Coronary artery (tissue), 2 donors: ENCODE measurements at regions not wholly inside any gene's neighbourhood (a gene's known extent, or its start where the extent isn't known, plus 50 kb on each side); places are given as distances from the start of the nearest gene placed in this dataset.

Experiments
- DNase-seq: peaks from one replicate; pipeline ENCODE4 v3.0.0-alpha.2; 2017; ENCODE audit warnings: low spot score
- H3K27ac ChIP-seq, 2 donors: fragments of 200-600 bp; sonication (generic); one replicate each; pipeline ENCODE4 v1.5.1; 2016 to 2019
- H3K4me3 ChIP-seq: fragments of 200-600 bp; sonication (generic); 2 replicates; pipeline ENCODE4 v1.5.1; 2016; ENCODE audit warnings: mild to moderate bottlenecking, moderate library complexity
- TF ChIP-seq, protein P1 (sequence below): fragments of 200-600 bp; sonication (generic); IDR thresholded peaks from one replicate; pipeline ENCODE4 v1.5.1; 2019; ENCODE audit warnings: antibody characterized with exemption

DNA sequence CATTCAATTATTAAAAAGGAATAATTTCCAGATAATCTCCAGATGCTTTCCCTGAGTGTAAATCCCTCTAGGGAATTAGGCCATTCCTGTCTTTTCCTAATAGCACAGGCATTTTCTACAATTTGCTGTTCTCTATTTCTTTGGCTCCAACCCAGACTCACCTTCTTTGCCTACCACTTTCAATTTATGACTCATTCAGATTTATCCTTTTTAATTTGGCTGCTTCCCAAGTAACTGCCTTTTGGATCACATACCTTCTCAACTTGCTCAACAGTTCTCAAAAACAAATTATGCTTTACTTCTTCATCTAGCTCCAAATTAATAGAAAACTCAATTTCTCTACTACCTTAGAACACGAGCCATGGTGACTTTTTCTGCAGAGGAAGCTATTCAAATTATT is 1166.3 kb upstream of the PCDH7 start:
- TF ChIP-seq, protein P1, sequence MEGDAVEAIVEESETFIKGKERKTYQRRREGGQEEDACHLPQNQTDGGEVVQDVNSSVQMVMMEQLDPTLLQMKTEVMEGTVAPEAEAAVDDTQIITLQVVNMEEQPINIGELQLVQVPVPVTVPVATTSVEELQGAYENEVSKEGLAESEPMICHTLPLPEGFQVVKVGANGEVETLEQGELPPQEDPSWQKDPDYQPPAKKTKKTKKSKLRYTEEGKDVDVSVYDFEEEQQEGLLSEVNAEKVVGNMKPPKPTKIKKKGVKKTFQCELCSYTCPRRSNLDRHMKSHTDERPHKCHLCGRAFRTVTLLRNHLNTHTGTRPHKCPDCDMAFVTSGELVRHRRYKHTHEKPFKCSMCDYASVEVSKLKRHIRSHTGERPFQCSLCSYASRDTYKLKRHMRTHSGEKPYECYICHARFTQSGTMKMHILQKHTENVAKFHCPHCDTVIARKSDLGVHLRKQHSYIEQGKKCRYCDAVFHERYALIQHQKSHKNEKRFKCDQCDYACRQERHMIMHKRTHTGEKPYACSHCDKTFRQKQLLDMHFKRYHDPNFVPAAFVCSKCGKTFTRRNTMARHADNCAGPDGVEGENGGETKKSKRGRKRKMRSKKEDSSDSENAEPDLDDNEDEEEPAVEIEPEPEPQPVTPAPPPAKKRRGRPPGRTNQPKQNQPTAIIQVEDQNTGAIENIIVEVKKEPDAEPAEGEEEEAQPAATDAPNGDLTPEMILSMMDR: no peak
- H3K4me3 ChIP-seq: no peak overlapping the region
- DNase-seq: no peak
- H3K27ac ChIP-seq: no peak overlapping the region

DNA sequence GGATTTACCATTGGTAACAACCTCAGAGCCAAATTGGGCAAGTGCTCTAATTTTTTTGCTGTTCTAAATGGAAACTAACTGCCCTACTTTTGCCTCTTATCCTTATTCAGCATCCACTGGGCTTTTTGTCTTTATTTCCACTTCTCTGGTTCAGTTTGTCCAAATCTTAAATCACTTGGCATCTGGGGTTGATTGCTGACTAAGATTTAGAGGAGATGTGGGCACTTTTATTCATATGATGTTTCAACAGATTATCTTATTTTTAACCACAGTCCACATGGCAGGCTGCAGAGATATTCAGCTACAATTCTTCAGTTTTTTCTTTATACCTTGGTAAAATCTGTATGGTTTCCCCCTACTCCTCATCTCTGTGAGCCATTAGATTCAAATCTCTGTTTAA is 1161.4 kb upstream of the PCDH7 start:
- no peak for DNase-seq
- no peak overlapping the region for H3K27ac ChIP-seq
- H3K4me3 ChIP-seq: no peak overlapping the region
- TF ChIP-seq, protein P1: no peak

DNA sequence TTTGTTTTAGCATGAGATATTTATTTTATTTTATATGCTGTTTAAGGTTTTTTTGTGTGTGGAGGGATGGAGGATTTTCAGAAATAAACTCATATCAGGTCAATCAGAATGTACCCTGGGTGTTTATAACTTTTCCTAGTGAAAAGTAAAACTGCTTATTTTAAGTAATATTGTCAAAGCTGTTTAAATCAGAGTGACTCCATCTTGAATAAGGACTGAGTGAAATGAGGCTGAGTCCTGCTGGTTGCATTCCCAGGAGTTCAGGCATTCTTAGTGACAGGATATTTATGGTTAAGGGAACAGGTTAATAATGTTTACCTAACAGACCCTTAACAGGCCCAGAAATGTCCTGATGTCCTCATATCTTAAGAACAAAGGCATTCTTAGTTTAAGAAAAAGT is 1160.9 kb upstream of the PCDH7 start:
- no peak overlapping the region for H3K27ac ChIP-seq
- no peak overlapping the region for H3K4me3 ChIP-seq
- TF ChIP-seq, protein P1: no peak
- no peak for DNase-seq

DNA sequence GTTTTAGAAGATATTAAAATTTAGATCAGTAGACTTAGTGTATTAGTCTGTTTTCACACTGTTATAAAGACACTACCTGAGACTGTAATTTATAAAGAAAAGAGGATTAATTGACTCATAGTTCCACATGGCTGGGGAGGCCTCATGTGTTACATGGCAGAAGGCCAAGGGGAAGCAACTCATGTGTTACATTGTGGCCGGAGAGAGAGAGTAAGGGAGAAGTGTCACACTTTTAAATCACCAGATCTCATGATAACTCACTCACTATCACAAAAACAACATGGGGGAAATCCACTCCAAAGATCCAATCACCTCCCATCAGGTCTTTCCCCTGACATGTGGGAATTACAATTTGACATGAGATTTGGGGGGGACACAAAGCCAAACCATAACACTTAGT is 1159.7 kb upstream of the PCDH7 start:
- H3K27ac ChIP-seq: no peak overlapping the region
- H3K4me3 ChIP-seq: no peak overlapping the region
- no peak for DNase-seq
- TF ChIP-seq, protein P1: no peak

DNA sequence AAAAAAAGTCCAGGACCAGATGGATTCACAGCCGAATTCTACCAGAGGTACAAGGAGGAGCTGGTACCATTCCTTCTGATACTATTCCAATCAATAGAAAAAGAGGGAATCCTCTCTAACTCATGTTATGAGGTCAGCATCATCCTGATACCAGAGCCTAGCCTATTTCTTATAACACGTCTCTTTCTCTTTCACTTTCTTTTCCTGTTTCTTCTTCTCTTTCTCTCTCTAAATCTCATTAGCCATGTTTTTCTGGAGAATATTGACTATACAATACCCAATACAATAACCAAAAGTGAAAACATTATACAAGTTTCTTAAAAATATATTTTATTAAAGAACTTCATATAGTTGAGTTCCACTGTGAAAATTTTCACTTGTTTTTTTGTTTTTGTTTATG is 1154.9 kb upstream of the PCDH7 start:
- DNase-seq: no peak
- no peak overlapping the region for H3K4me3 ChIP-seq
- TF ChIP-seq, protein P1: no peak
- H3K27ac ChIP-seq: no peak overlapping the region

DNA sequence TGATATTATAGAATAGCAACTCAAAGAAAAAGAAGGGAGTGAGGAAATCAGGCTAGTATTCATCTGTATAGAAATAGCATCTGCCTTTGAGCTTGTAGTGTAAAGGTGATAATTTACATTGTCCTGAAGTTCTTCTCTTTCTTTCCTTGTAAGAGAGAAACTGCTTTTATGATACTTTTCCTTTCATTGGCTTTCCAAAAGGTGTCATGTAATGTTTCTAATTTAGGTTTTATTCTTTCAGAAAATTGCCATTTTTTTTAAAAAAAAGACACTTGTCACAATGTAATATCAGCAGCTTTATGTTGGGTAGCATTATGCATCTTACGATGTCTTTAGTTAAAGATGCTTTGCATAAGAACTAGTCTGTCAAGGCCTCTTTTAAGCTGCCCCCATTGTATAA is 1153.8 kb upstream of the PCDH7 start:
- no peak for DNase-seq
- no peak overlapping the region for H3K4me3 ChIP-seq
- H3K27ac ChIP-seq: no peak overlapping the region
- TF ChIP-seq, protein P1: no peak

DNA sequence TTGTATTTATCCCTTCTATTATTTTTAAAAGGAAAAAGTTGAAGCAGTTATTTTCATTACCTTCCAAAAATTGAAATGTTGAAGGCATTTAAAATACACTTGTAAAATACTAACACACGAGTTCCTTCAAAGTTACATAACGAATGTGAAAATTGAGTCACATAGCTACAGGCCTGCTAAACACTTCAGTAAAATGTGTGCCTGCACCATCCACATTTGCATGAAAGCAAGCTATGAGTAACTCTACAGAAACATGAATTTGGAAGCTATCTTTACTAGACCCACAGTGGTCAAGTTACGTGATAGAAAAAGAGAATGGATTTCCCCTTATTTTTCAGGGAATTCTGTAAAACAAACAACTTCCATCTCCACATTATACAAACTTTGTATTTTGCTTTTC is 1148.8 kb upstream of the PCDH7 start:
- Histone ChIP-seq H3K4me3 (no peak overlapping the region), H3K27ac (no peak overlapping the region)
- no peak for DNase-seq
- TF ChIP-seq, protein P1: no peak
